ENCODE measurements at regions not wholly inside any gene's neighbourhood (a gene's known extent, or its start where the extent isn't known, plus 50 kb on each side); places are given as distances from the start of the nearest gene placed in this dataset.

DNA sequence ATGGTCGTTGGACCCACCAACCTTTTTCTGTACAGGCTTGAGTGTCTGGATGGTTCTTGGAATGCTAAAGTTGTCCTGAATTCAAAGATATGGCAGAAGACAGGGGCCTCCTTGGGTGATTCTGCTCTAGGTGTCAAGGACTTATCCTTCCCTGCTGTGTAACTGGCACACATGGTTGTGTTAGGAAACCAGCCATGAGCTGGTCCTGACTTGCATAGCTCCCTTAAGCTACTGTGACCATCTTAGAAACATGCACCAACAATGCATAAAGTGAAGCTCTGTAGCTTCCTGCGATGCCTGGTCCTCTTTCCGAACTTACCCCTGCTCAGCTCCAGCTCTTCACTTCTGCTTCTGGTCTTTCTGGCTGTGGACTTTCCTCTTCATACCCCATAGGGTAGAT, 224.6 kb downstream of the TLE4 start:
- no peak for DNase-seq (ENCODE audit: low spot score)

DNA sequence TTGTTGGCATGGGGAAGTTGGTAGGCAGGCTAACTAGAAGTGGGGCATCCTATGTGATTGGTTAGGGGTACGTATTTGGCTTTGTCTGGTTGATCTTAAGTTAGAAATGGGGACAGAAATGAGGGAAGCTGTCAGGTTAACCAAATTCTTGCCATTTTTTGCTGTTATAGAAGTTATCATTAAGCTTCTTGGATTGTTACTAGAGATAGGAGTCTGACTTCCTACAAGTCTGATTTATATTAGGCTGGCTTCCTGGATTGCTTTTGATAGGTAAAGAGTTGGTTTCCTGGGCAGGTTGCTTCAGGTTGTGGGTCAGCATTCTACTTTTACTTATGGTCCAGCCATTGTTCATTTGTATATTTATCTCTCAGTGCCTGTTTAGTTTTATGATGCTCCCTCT, 216.9 kb downstream of the TLE4 start:
- DNase-seq (ENCODE audit: low spot score): no peak

DNA sequence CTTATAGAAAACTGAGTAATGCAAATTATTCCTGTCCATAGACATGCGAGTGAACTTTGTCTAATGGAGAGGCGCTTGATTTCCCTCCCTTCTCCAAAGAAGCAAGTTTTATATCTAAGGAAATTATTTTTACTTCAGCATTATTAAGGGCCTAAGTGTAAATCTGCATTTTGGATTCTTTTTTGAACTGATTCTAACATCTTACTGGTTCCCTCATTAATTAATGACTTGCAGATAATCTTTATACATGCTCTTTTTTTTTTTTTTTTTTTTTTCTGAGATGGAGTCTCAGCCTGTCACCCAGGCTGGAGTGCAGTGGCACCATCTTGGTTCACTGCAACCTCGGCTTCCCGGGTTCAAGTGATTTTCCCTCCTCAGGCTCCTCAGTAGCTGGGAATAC, 209.5 kb downstream of the TLE4 start:
- no peak for DNase-seq (ENCODE audit: low spot score)

DNA sequence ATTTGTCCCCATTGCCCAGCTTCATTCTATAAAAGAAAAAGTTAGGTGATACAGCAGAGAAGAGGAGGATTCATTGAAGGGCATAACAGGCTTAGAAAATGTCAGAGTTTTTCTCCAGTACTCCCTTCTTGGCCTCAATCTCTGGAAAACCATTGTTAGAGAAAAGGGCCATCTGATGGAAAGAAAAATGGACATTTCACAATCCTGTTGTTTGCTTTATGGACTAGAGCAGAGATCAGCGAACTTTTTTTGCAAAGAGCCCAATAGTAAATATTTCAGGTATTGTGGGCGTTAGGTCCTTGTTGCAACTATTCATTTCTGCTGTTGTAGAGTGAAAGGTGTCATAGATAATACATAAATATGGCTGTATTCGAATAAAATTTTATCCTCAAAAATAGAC, 208.8 kb downstream of the TLE4 start:
- DNase-seq (ENCODE audit: low spot score): no peak

DNA sequence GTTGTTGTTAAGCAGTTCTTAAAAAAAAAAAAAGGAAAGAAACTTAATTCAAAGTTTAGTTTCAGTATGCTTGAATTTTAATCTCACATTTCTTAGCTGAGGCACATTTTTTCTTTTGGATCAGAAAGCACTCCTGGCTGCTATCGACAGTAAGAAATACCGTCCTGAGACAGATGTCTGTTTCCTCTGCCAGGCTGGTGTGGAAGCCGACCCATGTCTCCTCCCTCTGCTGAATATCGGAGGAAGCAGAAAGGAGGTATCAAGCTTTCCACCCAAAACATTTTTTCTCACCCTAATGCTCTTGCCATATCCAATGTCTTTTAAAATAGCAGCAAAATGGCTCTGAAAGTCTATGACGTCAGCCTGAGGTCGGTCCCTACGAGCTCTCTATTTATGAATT, 208.1 kb downstream of the TLE4 start:
- no peak for DNase-seq (ENCODE audit: low spot score)

DNA sequence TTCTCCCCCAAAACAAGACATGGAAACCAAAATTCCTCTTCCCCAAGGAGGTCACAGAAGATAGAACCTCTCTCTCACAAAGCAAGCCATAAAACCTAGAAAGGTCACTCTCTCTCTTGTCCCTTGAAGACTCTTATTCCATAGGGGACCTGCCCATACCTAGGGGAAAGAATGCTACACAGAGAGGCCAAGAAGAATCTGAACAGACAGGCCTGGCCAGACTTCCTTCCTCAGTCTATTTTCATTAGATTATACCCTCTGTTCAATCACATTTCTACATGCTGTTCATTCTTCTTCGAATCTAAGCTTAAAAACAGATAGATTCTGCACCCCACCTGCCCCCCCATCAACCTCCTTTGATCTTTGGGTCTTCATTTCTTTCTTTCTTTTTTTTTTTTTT, 206.8 kb downstream of the TLE4 start:
- no peak for DNase-seq (ENCODE audit: low spot score)

DNA sequence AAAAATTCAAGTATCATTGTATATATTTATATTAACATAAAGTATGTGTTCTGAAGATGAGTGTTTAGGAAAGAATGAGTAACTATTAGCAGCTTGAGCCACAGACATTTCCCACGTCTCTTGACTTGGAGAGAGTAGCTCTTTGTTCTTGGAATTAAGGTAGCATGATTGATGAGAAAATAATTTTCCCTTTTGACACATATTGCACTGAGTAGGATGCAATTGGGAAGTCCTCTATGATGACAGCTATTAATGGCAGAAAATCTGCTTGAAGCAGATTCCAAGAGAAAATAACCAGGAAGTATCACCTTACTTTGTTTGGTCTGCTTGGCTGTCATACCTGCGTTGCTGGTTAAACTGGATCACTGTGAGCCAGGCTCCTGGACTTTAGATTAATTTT, 204.8 kb downstream of the TLE4 start:
- no peak for DNase-seq (ENCODE audit: low spot score)
